ENCODE measurements at regions not wholly inside any gene's neighbourhood (a gene's known extent, or its start where the extent isn't known, plus 50 kb on each side); places are given as distances from the start of the nearest gene placed in this dataset.

DNA sequence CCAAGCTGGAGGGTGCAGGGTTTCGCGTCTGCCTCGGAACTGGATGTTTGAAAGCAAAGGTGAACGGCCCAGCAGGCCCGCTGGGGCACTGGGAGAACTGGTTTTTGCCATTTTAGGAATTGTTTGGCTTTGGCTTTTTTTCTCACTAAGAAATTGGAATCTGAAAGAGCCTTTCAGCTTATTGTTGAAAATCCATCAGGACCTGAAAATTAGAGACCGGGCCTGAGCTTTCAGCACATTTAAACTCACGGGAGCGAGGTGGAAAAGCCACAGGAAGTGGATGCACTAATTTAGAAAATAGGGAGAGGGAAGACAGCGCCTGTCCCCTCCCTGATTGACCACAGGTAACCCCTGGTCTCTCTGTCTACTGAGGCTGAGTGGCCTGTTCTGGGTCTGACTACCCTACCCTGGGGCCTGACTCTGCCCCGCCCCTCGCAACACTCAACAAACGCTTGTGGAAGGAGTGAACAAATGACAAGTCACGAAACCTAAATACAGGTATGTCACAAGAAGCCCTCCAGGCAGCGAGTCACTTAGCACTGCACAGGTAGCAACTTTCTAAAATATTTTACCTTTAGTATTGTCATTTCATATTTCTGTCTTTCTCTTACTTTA is 100.3 kb upstream of the MBOAT2 start:
- no peak for DNase-seq

DNA sequence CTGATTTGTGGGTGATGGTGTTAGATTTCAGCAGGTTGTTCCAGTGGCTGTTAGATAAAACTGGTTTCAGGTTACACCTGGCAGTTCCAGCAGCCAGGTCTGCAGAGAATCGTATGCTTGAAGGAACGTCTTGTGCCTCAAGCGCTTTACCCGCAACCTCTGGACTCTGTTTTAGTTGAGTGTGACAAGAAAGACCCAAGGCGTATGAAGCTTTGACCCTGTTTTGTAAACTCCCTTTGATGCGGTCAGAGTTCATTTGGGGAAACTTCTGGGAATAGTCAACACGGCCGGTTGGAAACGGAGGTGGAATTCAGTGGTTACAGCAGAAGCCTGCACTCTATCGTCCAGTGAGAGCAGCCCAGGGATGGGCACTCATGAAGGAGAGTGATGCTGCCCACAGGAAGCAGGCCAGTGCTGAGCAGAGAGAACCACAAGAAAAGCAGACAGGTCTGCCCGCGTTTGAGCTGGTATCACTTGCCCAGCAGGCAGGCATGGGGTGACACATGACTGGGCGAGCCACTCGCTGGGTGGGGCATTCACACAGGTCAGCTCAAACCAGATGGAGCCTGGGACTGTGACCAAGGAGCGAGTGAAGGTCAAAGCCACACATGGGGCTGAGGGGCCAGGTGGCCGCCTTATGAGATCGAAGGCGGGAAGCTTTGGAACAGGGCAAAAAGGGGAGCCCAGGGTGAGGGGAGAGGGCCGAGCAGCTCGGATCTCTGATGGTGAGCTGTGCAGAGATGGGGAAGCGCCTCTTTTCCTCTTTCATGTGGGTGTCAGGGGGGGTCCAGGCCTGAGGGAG is 99.6 kb upstream of the MBOAT2 start:
- no peak for DNase-seq

DNA sequence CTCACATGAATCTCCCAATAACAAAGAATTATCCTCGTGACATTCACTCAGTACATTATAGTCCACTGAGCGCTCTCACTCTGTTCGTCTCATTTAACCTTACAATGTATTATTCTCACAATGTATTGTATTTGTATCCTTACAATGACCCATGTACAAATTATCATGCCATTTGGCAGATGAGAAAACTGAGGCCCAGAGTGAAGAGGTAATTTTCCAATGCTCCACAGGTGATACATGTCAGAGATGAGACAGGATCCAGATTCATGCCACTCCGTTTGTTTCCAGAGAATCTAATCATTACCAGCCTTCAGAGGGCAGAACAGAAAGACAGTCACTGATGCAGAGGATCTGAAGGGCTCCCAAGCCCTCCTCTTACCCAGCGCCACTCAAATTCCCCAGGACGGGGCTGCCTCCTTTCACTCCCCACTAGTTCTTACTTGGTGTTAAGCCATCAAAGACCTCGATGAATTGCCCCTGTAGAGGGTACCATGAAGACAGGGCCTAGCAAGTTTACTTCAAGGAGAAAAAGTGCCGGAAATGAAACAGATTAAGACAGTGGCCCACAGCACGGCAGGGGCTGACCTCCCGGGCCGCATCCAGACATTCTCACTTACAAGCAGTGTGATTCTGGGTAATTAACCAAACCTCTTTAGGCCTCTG is 98.4 kb upstream of the MBOAT2 start:
- DNase-seq = no peak

DNA sequence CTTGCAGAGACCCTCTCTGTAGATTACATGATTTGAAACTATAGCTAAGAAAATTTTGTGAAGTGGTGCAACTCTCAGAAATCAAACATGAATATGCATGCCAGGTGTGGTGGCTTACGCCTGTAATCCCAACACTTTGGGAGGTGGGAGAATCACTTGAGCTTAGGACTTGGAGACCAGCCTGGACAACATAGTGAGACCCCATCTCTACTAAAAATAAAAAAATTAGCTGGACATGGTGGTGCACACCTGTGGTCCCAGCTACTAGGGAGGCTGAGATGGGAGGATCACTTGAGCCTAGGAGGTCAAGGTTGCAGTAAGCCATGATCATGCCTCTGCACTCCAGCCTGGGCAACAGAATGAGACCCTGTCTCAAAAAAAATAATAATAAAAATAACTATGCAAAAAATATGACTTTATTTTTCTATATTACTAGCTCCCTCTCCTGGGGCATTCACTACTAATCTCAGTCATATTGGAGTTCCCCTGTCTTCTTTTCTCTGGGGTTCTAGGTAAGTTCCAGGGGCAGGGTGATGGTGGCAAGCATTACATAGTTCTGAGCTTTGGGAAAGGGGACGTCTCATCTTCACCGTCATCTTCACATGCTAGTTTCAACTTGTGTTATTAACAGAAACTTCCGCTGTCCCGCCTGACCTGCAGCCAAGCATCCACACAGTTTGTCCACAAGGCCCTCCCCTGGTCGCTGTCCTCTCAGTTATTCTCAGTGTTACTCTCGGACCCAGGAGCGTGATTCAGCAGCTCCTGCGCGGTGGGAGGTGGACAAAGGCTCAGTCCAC is 96.8 kb upstream of the MBOAT2 start:
- DNase-seq = no peak

DNA sequence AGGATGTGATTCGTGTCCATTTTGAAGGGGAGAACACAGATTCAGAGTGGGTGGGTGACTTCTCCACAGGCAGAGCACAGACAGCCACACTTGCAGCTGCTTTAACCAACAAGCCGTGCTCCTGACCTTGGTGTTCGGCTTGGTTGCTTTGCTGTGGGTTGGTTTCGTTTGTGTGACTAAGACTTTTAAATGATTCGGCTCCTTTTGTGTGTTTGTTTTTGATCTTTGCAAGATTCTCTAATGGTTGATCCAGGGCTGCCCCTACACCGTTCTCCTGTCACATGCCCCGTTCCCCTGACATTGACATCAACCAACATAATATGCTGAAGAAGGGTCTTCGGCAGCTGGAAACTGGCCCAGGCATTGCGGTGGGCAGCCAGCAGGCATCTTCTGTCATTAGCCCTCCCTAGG is 95.9 kb upstream of the MBOAT2 start:
- DNase-seq = peak; percentile 41

DNA sequence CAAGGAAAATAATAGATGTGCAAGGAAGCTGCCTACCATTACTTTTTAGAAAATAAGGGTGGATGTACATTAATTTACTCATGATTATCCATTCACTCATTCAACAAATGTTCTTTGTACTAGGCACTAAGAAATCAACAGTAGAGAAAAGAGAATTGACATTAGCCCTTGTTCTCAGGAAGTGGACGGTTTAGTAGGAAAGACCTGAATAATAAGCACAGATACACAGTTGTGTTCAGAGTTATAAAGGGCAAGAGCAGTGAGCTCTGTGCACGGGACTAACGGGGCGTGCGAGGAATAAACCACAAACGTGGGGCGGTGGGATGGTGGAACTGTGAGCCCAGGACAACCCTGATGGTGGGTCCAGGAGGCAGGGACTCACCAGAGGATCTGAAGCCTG is 94.4 kb upstream of the MBOAT2 start:
- no peak for DNase-seq

DNA sequence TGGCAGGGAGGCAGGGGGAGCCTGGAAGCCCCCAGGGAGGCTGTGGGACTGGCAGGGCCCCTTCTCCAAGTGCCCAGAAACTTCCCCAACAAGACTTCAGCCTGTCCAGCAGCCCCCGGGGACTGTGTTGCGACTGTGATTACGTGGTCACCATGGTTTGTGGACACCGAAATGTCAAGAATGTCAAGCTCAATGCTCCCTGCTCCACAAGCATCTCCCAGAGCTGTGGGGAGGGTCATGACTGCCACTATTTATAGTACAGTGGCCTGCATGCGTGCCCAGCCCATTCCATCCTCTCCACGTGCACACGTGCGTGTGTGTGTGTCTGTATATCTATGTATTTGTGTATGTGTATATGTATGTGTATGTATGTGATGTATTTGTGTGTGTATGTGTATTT is 93.8 kb upstream of the MBOAT2 start:
- no peak for DNase-seq

DNA sequence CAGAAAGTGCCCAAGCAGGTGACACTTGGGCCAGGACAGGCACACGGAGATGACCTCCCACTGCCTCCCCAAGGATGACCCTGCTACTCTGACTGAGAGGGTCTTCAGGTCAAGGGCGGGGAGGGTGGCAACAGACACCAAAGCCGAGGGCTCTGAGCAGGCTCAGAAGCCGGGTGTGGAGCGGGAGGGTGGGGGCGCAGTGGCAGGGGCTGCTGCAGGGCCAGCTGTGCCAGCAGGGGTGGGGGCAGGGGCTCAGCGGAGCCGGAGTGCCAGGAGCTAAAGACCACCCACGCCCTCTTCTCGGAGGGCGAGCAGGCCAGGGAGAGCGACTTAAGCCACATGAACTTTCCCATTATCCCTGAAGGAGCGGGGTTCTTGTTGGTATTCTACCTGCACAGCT is 93.3 kb upstream of the MBOAT2 start:
- no peak for DNase-seq

DNA sequence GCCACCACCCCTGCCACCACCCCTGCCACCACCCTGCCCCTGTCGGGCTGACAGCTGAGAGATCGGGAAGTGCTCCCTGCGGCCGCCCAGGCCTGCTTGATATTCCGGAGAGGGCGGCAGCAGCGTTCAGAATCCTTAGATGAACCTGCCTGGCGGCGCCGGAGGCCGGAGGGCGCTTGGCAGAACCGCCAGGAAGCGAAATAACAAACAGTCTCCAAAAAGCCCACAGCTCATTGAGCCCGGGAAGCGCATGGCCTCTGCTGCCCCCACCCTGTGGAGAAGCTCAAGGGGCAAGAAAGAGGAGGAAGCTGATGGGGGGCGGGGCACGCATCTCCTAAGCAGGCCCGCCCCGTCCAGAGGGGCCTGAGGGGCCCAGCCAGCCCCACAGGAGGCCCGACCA is 92.2 kb upstream of the MBOAT2 start:
- DNase-seq = peak; percentile 66

DNA sequence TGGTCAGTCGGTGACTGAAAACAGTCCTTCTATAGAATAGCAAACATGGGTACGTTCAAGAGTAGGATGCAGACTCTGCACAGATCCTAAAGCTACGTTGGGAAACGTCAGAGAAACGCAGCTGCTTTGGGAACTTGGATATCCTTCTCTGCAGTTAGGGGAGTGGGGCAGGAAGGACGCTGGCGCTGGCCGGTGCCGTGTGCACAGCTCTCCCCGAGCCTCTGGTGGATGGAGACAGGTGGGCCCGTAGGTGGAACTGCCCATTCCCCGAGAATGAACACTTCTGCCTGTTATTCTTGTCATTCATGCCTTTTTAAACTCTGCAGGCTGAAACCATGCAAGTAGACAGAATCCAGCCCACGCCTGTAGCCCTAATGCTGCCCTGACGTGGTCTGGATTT is 91.7 kb upstream of the MBOAT2 start:
- no peak for DNase-seq

DNA sequence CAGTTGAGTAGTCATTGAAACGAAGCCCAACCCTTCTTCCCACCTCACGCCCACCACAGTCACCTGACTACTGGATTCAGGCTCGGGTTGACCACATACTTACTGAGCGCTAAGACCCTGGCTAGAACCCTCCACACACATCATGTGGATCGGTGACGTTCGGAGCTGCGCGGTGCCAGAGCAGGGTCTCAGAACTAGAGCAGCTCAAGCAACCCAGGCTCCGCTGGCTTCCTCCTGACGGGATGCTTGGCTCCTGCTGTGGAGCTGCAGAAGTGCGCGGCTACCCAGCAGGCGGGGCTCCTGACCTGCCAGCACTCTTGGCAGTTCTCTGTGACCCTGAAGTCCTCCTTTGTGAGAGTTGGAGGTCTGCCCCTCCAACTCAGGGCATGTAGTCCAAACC is 90.6 kb upstream of the MBOAT2 start:
- no peak for DNase-seq

DNA sequence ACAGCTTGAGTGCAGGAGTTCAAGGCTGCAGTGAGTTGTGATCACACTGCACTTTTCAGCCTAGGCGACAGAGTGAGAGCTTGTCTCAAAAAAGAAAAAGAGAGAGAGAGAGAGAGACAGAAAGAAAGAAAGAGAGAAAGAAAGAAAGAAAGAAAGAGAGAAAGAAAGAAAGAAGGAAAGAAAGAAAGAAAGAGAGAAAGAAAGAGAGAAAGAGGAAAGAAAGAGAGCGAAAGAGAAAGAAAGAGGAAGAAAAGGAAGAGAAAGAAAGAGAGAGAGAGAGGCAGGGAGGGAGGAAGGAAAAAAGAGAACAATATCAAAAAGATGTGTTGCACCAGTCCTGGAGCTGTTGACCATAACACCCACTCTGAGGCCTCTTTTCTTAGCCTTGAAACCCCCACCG is 89.8 kb upstream of the MBOAT2 start:
- DNase-seq = no peak

DNA sequence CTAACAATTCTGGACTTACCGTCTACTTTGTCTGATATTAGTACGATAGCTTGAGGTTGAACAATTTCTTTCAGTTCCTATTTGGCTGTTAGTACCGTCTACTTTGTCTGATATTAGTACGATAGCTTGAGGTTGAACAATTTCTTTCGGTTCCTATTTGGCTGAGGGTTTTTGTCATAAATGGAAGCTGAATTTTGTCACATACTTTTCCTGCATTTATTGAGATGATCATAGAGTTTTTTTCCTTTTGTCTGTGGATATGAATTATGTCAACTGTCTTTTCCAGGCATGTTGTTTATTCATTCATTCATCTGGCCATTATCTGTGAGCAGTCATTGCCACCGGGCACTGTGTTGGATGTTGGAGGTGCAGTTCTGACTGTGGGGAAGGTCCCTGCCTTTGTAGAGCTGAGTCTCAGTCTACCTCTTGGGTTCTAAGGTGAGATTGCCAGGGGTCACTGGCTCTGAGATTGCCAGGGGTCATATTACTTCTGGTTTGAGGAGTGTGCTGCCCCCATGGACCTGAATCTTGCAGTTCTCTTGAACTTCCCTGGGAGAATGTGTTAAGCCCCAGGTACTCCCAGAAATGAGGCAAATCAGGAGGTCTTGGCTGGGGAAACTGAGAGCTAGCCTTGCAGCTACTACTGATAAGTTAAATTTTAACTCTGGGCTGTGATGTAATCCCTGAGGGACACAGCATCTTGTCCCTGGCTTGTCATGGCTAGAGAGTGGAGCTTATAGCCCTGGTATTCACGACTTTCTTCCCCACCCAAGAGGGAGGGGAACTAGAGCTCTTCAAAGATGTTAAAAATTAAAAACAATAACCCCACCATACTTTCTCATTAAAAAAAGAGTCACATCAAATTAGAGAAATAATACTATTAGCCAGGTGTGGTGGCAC is 89.1 kb upstream of the MBOAT2 start:
- DNase-seq = no peak

DNA sequence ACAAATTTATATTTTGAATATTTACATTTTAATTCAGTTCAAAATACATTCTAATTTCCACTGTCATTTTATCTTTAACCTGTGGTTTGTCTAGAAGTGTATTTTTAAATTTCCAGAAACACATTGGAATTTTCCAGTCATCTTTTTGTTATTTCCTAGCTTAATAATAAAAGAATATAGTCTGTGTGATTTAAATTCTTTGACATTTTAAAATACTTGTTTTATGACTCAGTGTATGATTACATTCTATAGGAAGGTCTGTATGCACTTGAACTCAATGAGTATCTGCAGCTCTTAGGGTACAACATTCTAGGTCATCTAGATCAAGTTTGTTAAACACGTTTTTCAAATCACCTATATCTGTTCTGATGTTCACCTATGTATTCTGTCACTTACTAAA is 88.3 kb upstream of the MBOAT2 start:
- peak; percentile 73 for DNase-seq

DNA sequence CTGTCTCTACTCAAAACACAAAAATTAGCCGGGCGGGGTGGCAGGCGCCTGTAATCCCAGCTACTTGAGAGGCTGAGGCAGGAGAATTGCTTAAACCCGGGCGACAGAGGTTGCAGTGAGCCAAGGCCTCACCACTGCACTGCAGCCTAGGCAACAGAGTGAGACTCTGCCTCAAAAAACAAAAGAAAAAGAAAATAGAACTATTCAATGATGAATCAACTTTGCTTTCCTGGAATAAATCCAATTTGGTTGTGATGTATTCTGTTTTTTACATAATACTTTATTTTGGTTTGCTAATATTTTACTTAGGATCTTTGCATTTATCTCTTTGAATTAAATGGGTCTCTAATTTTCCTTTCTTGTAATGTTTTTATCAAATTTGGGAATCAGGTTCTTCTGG is 86.3 kb upstream of the MBOAT2 start:
- DNase-seq = no peak

DNA sequence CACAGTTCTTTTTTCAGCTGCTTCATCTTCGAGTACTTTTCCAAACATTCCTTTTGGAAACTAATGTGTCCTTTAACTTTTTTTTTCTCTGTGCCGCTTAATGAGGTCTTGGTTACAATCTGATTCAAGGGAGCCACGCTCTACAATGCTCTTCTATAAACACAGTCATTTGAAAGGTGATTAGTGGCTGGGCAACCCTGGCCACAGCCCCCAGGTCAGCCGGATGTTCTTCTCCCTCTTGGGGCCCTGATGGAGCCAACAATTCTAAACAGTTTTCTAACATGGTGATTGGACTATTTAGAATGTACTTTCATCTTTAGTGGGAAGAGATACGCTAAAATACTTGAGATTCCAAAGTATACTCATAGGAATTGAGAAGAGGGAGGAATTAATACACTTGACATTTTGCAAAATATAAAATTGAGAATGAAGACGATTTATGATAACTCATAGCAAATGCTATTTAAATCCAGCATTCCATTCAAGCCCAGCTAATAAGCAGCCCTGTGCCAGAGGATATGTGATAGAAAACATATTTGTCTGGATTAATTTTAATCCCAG is 83.7 kb upstream of the MBOAT2 start:
- DNase-seq = peak; percentile 87

DNA sequence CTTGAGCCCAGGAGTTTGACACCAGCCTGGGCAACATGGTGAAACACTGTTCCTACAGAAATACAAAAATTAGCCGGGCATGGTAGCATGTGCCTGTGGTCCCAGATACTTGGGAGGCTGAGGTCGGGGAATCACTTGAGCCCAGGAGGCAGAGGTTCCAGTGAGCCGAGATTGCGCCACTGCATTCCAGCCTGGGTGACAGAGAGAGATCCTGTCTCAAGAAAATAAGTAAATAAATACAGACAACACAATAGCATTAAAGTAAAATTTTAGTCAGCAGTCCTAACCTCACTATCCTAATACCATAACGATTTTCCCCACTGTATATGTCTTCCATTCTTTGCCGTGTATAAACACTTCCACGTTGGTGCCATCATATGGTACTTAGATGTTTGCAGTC is 83.0 kb upstream of the MBOAT2 start:
- no peak for DNase-seq

DNA sequence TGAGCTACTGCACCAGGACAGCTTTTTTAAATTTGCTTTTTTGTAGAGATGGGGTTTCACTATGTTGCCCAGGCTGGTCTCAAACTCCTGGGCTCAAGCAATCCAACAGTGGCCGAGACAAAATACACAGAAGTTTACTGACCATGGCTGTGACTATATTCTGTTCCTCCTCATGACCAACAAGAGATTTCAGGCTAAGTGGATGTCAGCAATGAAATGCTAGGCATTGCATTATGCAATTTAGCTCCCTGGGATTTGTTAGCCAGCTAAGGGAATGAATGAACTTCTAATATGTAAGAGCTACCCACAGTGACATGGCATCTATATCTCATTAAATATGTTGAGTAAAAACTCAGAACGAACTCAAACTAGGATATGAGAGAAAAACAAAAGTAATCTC is 81.9 kb upstream of the MBOAT2 start:
- DNase-seq = no peak

DNA sequence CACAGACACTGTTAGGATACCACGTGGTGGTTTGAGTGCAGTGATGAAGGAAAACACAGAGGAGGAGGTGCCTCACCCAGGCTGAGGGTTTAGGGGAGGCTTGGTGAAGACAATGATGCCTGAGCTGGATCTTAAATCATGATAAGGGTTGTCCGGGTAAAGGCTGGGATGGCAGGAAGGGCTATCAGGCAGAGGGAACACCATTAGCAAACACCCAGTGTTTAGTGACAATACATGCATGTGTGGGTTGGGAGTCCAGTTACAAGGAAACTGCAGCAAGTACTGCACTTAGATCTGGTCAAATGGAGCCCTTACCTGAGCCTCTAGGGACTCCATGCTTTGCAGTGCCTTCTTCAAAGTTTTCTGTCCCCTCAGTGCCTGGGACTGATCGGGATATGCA is 79.8 kb upstream of the MBOAT2 start:
- no peak for DNase-seq

DNA sequence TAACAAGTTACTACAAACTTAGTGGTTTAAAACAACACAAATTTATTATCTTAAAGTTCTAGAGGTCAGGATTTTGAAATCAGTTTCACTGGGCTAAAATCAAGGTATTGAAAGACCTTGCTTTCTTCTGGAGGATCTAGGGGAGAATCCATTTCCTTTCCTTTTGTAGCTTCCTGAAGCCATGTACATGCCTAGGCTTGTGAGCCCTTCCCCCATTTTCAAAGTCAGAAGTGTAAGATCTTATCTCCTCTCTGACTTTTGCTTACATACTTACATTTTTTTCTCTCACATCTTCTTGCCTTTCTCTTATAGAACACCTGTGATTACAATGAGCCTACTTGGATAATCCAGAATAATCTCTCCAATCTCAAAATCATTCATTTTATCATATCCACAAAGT is 78.7 kb upstream of the MBOAT2 start:
- DNase-seq = no peak

DNA sequence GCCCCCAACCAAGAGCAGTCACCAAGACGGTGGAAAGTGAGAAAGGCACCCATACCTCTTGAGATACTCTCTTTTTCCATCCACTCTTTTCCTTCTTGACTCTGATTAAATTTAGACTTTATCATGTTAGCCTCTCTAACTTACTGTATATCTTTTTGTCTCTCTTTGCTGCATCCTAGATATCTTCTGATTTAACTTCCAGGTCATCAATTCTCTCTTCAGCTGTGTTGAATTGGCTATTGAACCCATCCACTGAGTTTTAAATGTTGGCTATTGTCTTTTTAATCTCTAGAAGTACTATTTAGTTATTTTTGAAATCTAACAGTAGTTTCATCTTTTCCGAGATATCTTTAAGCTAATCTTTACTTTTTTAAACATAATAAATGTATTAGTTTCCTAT is 78.3 kb upstream of the MBOAT2 start:
- no peak for DNase-seq

DNA sequence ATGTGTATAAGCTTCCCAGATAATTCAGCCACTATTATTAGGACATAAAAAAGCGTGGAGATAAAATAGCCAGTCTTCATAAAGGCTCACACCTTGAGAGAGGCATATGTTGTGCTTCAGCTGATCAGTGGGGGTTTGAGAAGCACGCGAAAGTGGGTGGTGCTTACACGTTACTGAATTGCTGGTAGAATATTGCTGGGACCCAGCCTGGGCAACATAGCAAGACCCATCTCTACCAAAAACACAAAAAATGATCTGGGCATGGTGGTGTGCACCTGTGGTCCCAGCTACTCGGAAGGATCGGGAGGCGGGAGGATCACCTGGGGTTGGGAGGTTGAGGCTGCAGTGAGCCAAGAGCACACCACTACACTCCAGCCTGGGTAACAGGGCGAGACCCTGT is 74.9 kb upstream of the MBOAT2 start:
- no peak for DNase-seq
